Hematopoietic multipotent progenitor cell treated with erythropoietin and hydrocortisone succinate and interleukin-3 and kit ligand, for 17 days (in vitro differentiated cells): ENCODE measurements at regions not wholly inside any gene's neighbourhood (a gene's known extent, or its start where the extent isn't known, plus 50 kb on each side); places are given as distances from the start of the nearest gene placed in this dataset.

Experiments
- DNase-seq: peaks from one replicate; pipeline ENCODE4 v3.0.0-alpha.2; 2015; ENCODE audit warnings: low spot score

DNA sequence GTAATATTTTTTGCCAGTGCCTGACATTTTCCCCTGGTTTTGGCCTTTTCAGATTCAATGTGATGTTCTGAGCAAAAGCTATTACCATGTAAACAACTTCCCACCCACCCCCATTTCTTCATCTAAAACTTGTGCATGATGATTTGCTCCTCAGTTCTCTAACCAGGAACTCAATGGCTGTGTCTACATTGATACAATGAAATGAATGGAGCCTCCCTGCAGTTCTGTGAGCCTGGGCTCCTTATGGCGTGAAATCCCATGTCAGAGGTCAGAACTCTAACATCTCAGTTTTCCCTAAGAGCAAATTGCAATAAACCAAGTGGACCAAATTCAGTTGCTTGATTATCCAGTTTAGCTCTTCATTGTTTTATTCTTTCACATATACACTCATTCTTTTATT, 534.8 kb upstream of the LCORL start:
- no peak for DNase-seq

GRCh38 chr4:18540349-18540748, 518.8 kb upstream of the LCORL start:
- no peak for DNase-seq

- no peak for DNase-seq
Observed at GRCh38 chr4:18538121-18538520, 516.6 kb upstream of the LCORL start.

DNA sequence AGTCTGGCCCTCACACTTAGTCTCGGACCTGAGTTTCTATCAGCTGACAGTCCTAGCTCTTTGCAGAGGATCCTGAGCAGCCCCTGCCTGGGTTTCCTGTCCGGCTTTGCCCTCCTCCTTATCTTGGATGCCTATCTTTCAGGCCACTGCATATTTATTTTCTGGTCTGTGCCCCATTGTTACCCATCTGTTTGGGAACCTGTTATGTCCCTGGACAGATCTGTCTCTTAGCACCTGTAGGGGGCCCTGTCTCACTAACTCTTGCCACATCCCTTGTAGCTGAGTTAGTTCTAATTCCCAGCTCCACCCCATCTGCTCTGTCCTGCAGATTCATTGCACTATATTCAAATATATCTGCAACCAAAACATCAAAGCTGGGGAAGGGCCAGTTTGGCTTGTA, 514.9 kb upstream of the LCORL start:
- no peak for DNase-seq

- DNase-seq, result no peak
Observed at GRCh38 chr4:18535948-18536347, 514.4 kb upstream of the LCORL start.

- DNase-seq, result no peak
Observed at GRCh38 chr4:18533262-18533775, 511.8 kb upstream of the LCORL start.

- no peak for DNase-seq
Observed at GRCh38 chr4:18531731-18532130, 510.2 kb upstream of the LCORL start.

GRCh38 chr4:18529482-18529881, 507.9 kb upstream of the LCORL start:
- DNase-seq, result no peak

DNA sequence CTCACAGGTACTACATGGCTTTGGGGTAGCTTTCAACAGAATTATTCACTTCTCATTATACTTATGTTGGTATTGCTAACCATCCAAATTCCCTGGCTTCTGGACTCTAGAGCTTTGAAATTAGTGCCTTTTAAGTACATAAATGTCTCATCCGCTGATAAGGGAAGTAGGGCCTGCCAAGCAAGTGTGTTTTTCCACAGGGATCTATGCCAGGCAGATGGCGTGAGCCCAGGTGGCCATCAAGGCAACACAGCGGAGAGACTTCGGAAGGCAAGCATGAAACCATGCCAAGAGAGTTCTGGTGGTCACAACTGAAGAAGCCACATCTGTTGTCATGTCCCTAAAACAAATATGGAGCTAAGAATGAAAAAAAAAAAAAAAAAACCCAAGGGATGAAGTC, 503.1 kb upstream of the LCORL start:
- DNase-seq, result no peak

GRCh38 chr4:18518098-18518497, 496.5 kb upstream of the LCORL start:
- DNase-seq, result no peak

DNA sequence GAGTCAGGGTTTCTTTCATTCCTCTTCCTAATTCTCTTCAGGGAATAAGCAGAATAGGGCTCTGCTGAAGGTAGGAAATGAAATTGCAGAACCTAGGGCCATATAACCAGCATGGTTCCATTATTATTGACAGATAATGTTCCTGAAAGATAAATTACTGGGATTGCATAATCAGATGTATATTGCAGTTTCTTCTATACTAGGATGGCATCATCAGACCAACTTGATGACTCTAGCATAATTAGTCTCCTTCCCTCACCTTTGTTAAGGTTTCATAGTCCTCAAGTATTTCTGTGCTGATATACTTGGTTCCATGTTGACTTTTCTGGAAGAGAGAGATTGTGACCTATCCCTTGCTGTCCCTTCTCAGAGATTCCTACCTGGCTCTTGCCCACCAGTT, 492.3 kb upstream of the LCORL start:
- no peak for DNase-seq

- DNase-seq, result no peak
Observed at GRCh38 chr4:18512718-18513117, 491.2 kb upstream of the LCORL start.

DNA sequence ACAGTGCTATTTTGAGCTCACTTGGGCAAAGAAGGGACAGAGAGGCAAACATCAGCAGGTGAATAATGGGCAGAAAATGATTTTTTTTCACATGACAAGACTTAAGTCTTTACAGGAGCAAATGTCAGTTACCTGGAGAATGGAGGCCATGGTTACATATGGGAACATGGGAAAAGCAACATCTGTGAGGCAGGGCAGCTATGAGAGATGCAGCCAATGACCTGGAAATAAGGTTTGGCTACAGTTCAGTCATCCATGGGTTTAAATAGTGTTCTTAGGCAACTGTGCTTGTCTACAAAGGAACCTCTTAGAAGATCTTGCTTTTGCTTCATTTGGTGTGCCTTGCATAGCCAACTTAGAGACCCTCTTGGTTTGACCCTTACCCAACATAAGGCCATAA, 490.2 kb upstream of the LCORL start:
- DNase-seq, result no peak

DNA sequence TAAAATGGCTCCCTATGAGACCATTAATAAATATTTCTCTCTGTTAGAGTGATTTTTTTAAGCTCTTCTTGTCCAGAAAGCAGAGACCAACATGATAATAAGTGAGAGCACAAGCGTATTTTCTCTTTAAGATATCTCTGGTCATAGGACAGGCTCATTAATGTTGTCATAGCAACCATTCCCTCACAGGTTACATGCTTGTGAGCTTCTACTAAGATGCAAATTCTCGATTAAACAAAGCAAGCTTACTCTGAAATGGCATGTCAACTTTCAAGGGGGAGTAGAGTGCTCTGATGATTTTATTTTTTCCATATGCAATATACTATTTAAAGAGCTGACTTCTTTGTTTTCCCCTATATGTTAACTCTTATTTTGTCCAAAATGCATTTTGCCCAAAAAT, 487.2 kb upstream of the LCORL start:
- no peak for DNase-seq

GRCh38 chr4:18480928-18481327, 459.4 kb upstream of the LCORL start:
- DNase-seq, result no peak

- no peak for DNase-seq
Observed at GRCh38 chr4:18480342-18480741, 458.8 kb upstream of the LCORL start.

DNA sequence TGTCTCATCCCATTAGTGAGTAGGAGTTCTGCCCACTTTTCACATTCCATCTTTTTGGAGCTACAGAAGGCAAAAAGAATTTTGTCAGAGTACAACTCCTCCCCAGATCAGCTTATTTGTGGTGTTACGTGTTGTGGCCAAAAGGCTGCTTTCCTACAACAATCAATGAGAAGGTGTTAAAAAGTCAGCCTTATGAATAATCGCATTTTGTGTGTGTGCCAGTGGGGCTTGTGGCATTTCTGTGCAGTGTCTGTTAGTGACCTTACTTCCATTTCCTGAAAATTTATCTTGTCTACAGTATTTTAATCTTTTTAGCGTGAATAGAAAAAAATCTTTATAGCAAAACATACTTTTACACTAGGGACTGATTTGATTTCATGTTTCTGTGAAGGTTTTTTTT, 458.3 kb upstream of the LCORL start:
- no peak for DNase-seq

GRCh38 chr4:18463987-18464559, 442.5 kb upstream of the LCORL start:
- no peak for DNase-seq

DNA sequence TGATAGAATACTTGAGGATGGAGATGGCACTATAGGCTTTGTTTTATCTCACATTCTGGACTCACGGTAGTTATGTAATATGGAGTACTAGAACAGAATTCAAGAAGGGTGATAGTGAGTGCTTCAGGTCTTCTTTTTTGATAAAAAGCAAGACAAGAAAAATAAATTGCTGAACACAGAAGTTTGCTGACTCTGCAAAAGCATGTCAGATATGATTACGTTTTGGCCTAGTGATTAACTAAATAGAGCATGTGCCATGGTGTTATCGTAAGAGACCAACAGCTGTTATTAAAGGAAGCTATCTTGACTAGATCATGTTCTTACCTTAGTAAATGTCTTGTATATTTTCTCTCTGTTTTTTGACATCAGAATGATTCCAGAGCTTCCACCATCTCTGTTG, 436.9 kb upstream of the LCORL start:
- DNase-seq, result no peak

DNA sequence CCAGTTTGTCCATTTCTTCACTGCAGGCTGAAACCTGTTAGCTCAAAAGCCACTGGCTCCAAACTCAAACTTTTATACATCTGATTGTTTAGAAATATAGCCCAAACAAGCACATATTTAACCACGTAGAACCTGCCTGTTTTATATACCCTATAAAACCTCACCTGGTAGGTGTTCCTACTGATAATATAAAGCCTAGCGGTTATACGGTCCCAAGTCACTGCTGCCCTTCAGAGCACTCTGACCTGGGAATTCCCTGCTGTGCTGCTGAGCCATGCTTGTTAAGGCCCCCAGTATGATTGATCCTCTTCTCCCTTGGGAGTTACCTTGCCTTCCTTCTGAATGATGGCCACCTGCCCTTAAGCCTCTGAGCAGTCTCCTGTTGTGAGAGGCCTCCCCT, 432.8 kb upstream of the LCORL start:
- no peak for DNase-seq

DNA sequence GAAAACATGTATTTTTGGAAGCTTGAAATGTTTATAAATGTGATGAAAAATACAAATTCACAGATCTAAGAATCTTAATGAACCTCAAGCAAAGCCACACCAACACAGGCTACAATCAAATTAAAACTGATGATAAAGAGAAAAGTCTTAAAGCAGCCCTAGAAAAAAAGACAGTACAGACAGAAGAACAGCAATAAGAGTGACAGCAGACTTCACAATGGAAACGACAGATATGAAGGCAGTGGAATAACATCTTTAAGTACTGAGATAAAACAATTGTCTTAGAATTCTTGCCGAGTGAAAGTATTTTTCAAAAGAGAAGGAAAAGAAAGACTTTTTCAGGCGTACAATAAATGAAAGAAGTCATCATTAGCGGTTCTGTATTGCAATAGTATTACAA, 423.6 kb upstream of the LCORL start:
- DNase-seq, result no peak

- no peak for DNase-seq
Observed at GRCh38 chr4:18444206-18444605, 422.7 kb upstream of the LCORL start.

GRCh38 chr4:18442957-18443356, 421.4 kb upstream of the LCORL start:
- DNase-seq, result no peak

DNA sequence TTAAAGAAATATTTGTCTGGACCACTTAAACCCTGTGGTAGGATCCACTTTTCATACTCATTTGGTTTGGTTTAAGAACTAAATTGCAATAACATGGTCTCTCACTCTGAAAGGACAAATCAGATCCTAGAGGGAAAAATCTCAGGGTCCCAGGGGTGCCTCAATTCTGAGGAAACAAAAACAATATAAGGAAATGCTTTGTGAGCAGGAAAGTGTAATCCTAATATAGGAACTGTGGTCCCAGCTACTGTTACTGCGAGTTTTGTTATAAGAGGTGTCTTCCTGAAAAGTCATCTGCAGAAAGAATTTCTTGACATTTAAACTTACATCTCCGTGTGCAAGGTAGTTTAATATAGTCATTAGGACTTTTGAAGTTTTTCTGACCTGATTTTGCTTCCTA, 420.1 kb upstream of the LCORL start:
- DNase-seq, result no peak

DNA sequence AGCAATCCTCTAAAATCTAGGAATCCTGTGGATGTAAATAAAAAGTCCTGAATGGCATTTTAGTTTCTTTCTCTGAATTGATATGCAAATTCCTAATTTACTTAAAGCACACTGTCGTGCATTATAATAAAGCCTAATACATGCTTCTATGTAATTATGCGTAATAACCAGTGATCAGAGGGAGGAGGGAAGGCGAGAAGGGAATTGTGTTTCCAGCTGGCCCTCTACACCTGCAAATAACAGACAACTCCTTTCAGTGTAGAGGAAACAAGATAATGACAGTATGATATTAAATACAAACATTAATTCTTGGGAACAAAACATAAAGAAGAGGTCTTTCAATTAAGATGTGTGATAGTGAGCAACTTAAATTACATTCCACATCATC, 419.6 kb upstream of the LCORL start:
- DNase-seq, result no peak
